HepG2 (cell line): ENCODE measurements at regions not wholly inside any gene's neighbourhood (a gene's known extent, or its start where the extent isn't known, plus 50 kb on each side); places are given as distances from the start of the nearest gene placed in this dataset.

Experiments used
- POLR2AphosphoS5 ChIP-seq: IDR thresholded peaks from 2 replicates; pipeline ENCODE4 v1.6.1; 2012; ENCODE audit warnings: low read depth, low read length
- RAD21 ChIP-seq: fragments of 450-650 bp; formaldehyde crosslinking; IDR thresholded peaks from 2 replicates; pipeline ENCODE4 v1.5.0; 2020; ENCODE audit warnings: mild to moderate bottlenecking
- TF ChIP-seq, protein P1 (sequence below): sonication (generic); formaldehyde crosslinking; IDR thresholded peaks from 2 replicates; pipeline ENCODE4 v1.4.0; 2020; ENCODE audit warnings: missing genetic modification reagents
- TF ChIP-seq, protein P2 (sequence below): sonication (generic); formaldehyde crosslinking; IDR thresholded peaks from 2 replicates; pipeline ENCODE4 v1.4.0; 2020; ENCODE audit warnings: missing genetic modification reagents

DNA sequence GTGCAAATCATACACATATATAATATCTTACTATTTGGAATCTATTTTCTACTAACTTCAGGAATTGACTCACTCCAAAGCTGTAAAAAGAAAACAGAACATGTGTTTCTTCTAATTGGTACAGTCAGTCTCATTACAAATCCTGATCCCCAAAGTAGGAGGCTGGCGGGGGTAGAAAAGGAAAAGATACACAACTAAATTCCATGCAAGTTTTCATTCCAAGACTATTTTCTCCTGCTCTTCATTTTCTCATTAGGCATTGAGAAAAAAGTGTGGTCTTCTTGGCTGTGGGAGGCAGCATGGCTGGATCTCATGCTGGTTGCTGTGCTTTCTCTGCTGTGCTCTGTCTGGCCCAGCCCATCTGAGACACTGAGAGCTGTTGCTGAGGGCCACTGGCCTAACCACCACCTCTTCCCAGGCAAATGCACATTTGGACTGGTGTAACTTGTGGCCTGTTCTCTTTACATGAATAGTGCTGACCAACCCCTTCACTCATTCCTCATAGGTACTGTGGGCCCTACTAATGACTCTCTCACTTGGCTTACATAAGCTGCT is 1107.5 kb upstream of the B3GALT2 start:
- TF ChIP-seq POLR2AphosphoS5 (no peak), RAD21 (CRISPR knock-in tag) (no peak)
- TF ChIP-seq, protein P1, sequence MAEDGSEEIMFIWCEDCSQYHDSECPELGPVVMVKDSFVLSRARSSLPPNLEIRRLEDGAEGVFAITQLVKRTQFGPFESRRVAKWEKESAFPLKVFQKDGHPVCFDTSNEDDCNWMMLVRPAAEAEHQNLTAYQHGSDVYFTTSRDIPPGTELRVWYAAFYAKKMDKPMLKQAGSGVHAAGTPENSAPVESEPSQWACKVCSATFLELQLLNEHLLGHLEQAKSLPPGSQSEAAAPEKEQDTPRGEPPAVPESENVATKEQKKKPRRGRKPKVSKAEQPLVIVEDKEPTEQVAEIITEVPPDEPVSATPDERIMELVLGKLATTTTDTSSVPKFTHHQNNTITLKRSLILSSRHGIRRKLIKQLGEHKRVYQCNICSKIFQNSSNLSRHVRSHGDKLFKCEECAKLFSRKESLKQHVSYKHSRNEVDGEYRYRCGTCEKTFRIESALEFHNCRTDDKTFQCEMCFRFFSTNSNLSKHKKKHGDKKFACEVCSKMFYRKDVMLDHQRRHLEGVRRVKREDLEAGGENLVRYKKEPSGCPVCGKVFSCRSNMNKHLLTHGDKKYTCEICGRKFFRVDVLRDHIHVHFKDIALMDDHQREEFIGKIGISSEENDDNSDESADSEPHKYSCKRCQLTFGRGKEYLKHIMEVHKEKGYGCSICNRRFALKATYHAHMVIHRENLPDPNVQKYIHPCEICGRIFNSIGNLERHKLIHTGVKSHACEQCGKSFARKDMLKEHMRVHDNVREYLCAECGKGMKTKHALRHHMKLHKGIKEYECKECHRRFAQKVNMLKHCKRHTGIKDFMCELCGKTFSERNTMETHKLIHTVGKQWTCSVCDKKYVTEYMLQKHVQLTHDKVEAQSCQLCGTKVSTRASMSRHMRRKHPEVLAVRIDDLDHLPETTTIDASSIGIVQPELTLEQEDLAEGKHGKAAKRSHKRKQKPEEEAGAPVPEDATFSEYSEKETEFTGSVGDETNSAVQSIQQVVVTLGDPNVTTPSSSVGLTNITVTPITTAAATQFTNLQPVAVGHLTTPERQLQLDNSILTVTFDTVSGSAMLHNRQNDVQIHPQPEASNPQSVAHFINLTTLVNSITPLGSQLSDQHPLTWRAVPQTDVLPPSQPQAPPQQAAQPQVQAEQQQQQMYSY (CRISPR knock-in tag), result no peak
- TF ChIP-seq, protein P2, sequence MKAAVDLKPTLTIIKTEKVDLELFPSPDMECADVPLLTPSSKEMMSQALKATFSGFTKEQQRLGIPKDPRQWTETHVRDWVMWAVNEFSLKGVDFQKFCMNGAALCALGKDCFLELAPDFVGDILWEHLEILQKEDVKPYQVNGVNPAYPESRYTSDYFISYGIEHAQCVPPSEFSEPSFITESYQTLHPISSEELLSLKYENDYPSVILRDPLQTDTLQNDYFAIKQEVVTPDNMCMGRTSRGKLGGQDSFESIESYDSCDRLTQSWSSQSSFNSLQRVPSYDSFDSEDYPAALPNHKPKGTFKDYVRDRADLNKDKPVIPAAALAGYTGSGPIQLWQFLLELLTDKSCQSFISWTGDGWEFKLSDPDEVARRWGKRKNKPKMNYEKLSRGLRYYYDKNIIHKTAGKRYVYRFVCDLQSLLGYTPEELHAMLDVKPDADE (CRISPR knock-in tag), result no peak
